GM12873 (cell line): ENCODE measurements at regions not wholly inside any gene's neighbourhood (a gene's known extent, or its start where the extent isn't known, plus 50 kb on each side); places are given as distances from the start of the nearest gene placed in this dataset.

Experiments used
- TF ChIP-seq, protein P1 (sequence below): IDR thresholded peaks from 2 replicates; pipeline ENCODE4 v1.5.1; 2012; ENCODE audit warnings: low read depth, mild to moderate bottlenecking, moderate library complexity, low read length, control low read depth; ENCODE audit not compliant: insufficient read depth; ENCODE audit errors: missing control alignments

DNA sequence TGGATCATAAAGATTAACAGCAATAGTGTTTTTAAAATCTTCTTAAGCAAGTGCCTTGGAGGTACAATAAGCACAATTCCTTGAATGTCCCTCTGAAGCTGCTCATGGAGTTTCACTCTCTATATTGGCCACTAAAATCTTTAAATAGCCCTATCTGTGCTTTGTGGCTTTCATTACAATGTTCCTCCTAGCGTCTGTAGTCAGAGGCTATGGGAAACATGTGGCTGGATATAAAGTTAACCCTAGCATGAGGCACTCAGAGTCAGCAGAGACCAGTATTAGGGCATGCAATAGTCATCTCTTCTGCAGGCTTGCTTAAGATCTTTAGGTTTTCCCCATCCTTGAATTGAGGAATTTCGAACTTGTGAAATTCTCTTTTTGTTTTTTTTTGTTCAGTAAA, 668.2 kb downstream of the CDH11 start:
- TF ChIP-seq, protein P1, sequence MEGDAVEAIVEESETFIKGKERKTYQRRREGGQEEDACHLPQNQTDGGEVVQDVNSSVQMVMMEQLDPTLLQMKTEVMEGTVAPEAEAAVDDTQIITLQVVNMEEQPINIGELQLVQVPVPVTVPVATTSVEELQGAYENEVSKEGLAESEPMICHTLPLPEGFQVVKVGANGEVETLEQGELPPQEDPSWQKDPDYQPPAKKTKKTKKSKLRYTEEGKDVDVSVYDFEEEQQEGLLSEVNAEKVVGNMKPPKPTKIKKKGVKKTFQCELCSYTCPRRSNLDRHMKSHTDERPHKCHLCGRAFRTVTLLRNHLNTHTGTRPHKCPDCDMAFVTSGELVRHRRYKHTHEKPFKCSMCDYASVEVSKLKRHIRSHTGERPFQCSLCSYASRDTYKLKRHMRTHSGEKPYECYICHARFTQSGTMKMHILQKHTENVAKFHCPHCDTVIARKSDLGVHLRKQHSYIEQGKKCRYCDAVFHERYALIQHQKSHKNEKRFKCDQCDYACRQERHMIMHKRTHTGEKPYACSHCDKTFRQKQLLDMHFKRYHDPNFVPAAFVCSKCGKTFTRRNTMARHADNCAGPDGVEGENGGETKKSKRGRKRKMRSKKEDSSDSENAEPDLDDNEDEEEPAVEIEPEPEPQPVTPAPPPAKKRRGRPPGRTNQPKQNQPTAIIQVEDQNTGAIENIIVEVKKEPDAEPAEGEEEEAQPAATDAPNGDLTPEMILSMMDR: no peak

DNA sequence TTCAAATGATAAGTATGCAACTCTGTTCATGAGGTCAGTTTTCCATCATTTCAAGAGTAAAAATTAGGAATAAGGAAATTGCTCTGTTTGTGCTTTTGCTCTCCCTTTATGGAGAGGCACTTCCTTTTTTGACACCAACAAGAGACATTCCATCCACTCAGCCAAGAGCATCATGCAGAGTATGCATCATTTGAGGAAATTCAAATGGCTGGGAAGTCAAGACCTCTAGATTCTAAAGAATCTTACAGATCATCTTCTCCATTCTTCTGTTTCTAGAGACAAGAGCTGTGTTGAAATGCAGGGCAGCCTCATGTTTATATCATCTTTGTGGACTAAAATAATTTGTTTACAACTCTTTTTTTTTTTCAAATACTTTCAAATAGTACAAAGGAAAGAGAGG, 669.4 kb downstream of the CDH11 start:
- TF ChIP-seq, protein P1: no peak

DNA sequence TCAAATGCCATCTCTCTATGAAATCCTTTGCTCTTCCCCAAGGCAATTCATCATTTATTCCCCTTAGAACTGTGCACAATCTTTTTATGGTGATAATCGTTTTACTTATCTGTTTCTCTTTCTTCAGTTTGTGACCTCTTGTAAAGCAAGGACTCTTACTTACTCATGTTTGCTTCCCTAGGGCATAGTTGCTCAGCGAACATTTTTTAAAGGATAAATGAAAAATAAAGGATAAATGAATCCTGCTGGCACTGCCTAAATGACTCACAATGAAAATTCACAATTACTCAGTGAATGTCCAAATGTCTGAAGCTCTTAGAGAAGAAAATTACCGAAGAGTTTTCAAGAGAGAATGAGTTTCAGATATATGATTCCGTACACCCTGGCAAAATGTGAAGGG, 671.7 kb downstream of the CDH11 start:
- TF ChIP-seq, protein P1: no peak

DNA sequence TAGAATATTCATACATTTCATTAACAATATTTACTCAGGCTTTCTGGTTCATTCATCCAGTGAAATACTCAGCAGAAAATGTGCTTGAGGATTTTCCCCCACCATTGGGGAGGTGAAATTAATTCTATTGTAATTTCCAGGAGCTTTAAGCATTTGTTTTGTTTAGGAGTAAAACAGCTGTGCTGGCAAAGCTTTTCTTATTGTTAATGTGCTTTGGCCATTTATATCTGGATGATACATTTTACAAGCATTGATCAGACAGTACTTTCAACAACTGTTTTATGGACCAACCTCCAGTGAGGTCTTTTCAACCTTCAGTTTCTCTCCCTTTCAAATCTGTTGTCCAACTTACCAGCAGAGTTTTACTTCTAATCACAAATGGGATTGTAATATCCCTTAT, 672.4 kb downstream of the CDH11 start:
- TF ChIP-seq, protein P1: no peak

DNA sequence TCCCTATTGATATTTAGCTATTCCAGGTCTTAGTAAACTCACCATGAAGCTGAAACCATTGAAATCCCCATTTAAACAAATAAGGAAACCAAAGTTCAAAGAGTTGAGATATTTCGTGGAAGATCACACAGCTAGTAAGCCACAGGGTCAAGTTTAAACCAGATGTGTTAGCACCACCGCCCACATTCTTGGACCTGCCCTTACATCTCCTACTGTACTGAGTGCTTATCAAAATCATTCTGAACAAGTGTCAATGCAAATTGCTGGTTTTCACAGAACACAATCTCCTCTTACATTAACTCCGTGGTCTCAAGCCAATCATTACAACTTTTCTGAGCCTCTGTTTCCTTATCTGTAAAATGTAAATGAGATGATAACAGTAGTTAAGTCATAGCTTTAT, 676.2 kb downstream of the CDH11 start:
- TF ChIP-seq, protein P1: no peak

DNA sequence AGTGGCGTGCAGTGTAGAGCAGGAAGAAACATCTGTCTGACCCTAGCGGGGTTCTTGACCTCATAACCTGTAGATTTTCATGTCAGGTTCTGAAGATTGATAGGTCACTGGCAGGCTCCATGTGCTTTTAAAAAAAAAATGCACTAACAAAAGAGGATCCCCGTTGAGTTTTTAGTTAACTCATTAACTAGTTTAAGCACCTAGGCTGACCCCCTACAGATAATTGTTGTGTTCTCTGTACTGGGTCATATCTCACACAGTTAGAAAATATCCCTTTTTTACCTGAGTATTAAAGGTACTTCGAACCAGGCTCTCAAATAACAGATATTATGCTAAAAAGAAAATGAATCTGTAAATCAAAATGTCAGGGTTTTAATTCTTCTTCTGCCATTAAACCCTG, 676.6 kb downstream of the CDH11 start:
- TF ChIP-seq, protein P1: no peak

DNA sequence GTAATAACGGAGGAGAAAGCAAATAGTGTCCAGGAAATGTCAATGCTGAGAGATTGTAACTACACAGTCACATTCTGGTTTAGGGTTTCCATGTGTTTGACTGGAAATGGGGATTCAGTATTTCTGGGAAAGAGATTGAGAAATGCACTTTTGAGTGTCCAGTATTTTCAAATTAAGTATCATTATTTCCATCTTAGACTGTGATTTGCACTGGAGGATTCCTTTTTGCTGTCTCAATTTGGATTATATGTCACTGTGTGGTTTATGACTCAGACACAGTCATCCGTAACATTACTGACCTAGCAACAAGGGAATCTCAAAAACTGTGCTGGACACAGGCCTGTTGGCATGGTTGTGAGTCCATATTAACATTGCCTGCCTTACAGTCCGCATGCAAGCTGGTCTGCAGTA, 681.4 kb downstream of the CDH11 start:
- TF ChIP-seq, protein P1: no peak
